Ishikawa (cell line): ENCODE measurements at regions not wholly inside any gene's neighbourhood (a gene's known extent, or its start where the extent isn't known, plus 50 kb on each side); places are given as distances from the start of the nearest gene placed in this dataset.

Experiments used
- CEBPB ChIP-seq: IDR thresholded peaks from 2 replicates; pipeline ENCODE4 v1.6.1; 2012
- CREB1 ChIP-seq: IDR thresholded peaks from 2 replicates; pipeline ENCODE4 v1.6.1; 2012; ENCODE audit warnings: low read depth
- EP300 ChIP-seq: IDR thresholded peaks from 2 replicates; pipeline ENCODE4 v1.6.1; 2012; ENCODE audit warnings: borderline replicate concordance
- RAD21 ChIP-seq: IDR thresholded peaks from 2 replicates; pipeline ENCODE4 v1.6.1; 2012; ENCODE audit warnings: low read depth
- REST ChIP-seq: IDR thresholded peaks from 2 replicates; pipeline ENCODE4 v1.6.1; 2012; ENCODE audit warnings: low read depth, mild to moderate bottlenecking
- TAF1 ChIP-seq: IDR thresholded peaks from 2 replicates; pipeline ENCODE4 v1.6.1; 2012; ENCODE audit warnings: low read depth, mild to moderate bottlenecking
- TCF12 ChIP-seq: IDR thresholded peaks from 2 replicates; pipeline ENCODE4 v1.6.1; 2012; ENCODE audit warnings: low read depth
- TEAD4 ChIP-seq: IDR thresholded peaks from 2 replicates; pipeline ENCODE4 v1.6.1; 2012
- USF1 ChIP-seq: IDR thresholded peaks from 2 replicates; pipeline ENCODE4 v1.6.1; 2012
- YY1 ChIP-seq: IDR thresholded peaks from 2 replicates; pipeline ENCODE4 v1.6.1; 2012; ENCODE audit warnings: low read depth
- ZBTB7A ChIP-seq: IDR thresholded peaks from 2 replicates; pipeline ENCODE4 v1.6.1; 2012; ENCODE audit warnings: low read depth
- TF ChIP-seq, protein P1 (sequence below): IDR thresholded peaks from 2 replicates; pipeline ENCODE4 v1.6.1; 2012

DNA sequence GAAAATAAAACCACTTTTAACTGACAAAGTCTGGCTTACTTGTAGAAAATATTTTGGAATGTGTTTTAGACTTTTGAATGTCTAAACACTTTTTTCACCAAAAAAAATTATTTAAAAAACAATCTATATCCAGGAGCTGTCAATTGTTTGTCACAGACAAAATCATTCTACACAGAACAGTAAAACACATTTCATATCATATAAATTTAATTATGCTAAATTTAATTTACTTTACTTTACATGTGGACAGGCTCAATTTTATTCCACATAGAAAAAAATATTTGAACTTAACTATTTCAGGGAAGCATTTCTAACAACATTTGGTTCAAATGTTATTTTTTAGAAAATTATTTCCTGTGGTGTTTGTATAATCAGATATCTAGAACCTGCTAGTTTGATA lies 1417.0 kb downstream of the ZPLD1 start:
- TF ChIP-seq REST = no peak
- TF ChIP-seq, protein P1, sequence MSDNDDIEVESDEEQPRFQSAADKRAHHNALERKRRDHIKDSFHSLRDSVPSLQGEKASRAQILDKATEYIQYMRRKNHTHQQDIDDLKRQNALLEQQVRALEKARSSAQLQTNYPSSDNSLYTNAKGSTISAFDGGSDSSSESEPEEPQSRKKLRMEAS = no peak
- no peak for TF ChIP-seq TAF1
- TF ChIP-seq USF1 = no peak
- TF ChIP-seq TCF12 = no peak
- no peak for TF ChIP-seq CEBPB
- TF ChIP-seq CREB1 = no peak
- no peak for TF ChIP-seq TEAD4
- no peak for TF ChIP-seq EP300
- no peak for TF ChIP-seq RAD21
- no peak for TF ChIP-seq YY1
- no peak for TF ChIP-seq ZBTB7A
